ENCODE measurements at regions not wholly inside any gene's neighbourhood (a gene's known extent, or its start where the extent isn't known, plus 50 kb on each side); places are given as distances from the start of the nearest gene placed in this dataset.
"Not testable (repeated sequence)": the region's sequence is repeated elsewhere in the genome, so short reads cannot be mapped to it uniquely, and the experiment has no call there.

GRCh38 chr14:106648874-106649273 is 1122.5 kb downstream of the TMEM121 start:
- not testable (repeated sequence) for TF ChIP-seq CTCF (IDR thresholded peaks at IDR 0.05; ENCODE audit: low read depth, low read length, missing input control); GABPA (IDR thresholded peaks at IDR 0.05 in 1 of 2, conservative IDR thresholded peaks at IDR 0.05 in 1 of 2); SP1 (IDR thresholded peaks at IDR 0.05)
